ENCODE measurements at regions not wholly inside any gene's neighbourhood (a gene's known extent, or its start where the extent isn't known, plus 50 kb on each side); places are given as distances from the start of the nearest gene placed in this dataset.

DNA sequence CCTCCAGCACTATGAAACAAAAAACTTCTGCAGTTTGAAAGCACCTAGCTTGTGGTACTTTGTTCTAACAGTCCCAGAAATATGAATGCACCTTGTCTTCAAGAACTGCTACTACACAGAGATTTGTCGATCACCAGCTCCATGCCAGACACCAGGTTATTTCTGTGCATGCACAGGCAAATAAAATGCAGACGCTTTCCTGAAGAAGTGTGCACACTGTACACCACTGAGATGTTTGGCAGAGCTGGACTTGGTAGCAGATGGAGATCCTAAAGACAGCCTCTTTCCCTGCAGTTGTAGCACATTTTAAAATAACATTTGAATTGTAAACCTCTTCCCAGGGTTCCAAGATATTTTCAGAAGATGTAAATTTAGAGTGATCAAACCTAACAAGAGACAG, 730.0 kb downstream of the MTRR start:
- H3K4me1 Mint-ChIP-seq: no peaks in the 10 kb centered on the region
- no peak for ATAC-seq

GRCh38 chr5:8600843-8601242, 731.9 kb downstream of the MTRR start:
- Mint-ChIP-seq H3K27ac (no peak overlapping the region), H3K36me3 (no peaks in the 10 kb centered on the region), H3K9me3 (peaks cover 12 to 17% of the 10 kb centered on the region in 2 donors), H3K4me3 (no peak overlapping the region), H3K27me3 (ENCODE audit: low read depth in 2 of 2) (no peaks in the 10 kb centered on the region), H3K4me1 (no peaks in the 10 kb centered on the region)
- Histone ChIP-seq H3K9me3 (ENCODE audit: control insufficient read depth, insufficient read depth, low read length) (no peaks in the 10 kb centered on the region), H3K4me1 (ENCODE audit: control insufficient read depth, insufficient read depth, low read length) (no peaks in the 10 kb centered on the region), H3K36me3 (ENCODE audit: control insufficient read depth, insufficient read depth, low read length) (no peaks in the 10 kb centered on the region), H3K4me3 (ENCODE audit: low read length) (no peak overlapping the region), H3K27ac (ENCODE audit: low read length) (no peak overlapping the region), H3K27me3 (ENCODE audit: control insufficient read depth, insufficient read depth, low read length) (no peaks in the 10 kb centered on the region)
- intact Hi-C loops (cut with micrococcal nuclease): no loop called here
- TF ChIP-seq, protein P1, sequence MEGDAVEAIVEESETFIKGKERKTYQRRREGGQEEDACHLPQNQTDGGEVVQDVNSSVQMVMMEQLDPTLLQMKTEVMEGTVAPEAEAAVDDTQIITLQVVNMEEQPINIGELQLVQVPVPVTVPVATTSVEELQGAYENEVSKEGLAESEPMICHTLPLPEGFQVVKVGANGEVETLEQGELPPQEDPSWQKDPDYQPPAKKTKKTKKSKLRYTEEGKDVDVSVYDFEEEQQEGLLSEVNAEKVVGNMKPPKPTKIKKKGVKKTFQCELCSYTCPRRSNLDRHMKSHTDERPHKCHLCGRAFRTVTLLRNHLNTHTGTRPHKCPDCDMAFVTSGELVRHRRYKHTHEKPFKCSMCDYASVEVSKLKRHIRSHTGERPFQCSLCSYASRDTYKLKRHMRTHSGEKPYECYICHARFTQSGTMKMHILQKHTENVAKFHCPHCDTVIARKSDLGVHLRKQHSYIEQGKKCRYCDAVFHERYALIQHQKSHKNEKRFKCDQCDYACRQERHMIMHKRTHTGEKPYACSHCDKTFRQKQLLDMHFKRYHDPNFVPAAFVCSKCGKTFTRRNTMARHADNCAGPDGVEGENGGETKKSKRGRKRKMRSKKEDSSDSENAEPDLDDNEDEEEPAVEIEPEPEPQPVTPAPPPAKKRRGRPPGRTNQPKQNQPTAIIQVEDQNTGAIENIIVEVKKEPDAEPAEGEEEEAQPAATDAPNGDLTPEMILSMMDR (IDR thresholded peaks at IDR 0.05): no peak
- ATAC-seq (no peak), DNase-seq (no peak)

More for the DNA sequence above, 730.0 kb downstream of the MTRR start:
- no peak overlapping the region for H3K27ac Mint-ChIP-seq
- intact Hi-C loops (cut with micrococcal nuclease): no loop called here
- WGBS (ENCODE audit: insufficient coverage): 94% methylated on average over 2 of the region's 2 CpGs
- H3K4me3 ChIP-seq (ENCODE audit: low read length): no peak overlapping the region
- TF ChIP-seq, protein P1 (IDR thresholded peaks at IDR 0.05): no peak
- no peaks in the 10 kb centered on the region for H3K27me3 ChIP-seq (ENCODE audit: control insufficient read depth, insufficient read depth, low read length)
- no peak overlapping the region for H3K27ac ChIP-seq (ENCODE audit: low read length)
- H3K27me3 Mint-ChIP-seq (ENCODE audit: low read depth in 2 of 2): no peaks in the 10 kb centered on the region
- no peaks in the 10 kb centered on the region for H3K36me3 ChIP-seq (ENCODE audit: control insufficient read depth, insufficient read depth, low read length)
- H3K4me3 Mint-ChIP-seq: no peak overlapping the region
- H3K9me3 ChIP-seq (ENCODE audit: control insufficient read depth, insufficient read depth, low read length): no peaks in the 10 kb centered on the region
- peaks cover 9 to 17% of the 10 kb centered on the region in 2 donors for H3K9me3 Mint-ChIP-seq
- no peaks in the 10 kb centered on the region for H3K4me1 ChIP-seq (ENCODE audit: control insufficient read depth, insufficient read depth, low read length)
- no peaks in the 10 kb centered on the region for H3K36me3 Mint-ChIP-seq
- no peak for DNase-seq

GRCh38 chr5:8601831-8602354, 732.9 kb downstream of the MTRR start:
- TF ChIP-seq, protein P1 (IDR thresholded peaks at IDR 0.05): no peak
- 94% methylated on average over 8 of the region's 8 CpGs for WGBS (ENCODE audit: insufficient coverage)
- no peaks in the 10 kb centered on the region for H3K9me3 ChIP-seq (ENCODE audit: control insufficient read depth, insufficient read depth, low read length)
- no peaks in the 10 kb centered on the region for H3K27me3 ChIP-seq (ENCODE audit: control insufficient read depth, insufficient read depth, low read length)
- intact Hi-C loops (cut with micrococcal nuclease): no loop called here
- no peak overlapping the region for H3K27ac ChIP-seq (ENCODE audit: low read length)
- H3K9me3 Mint-ChIP-seq: peaks cover 15 to 17% of the 10 kb centered on the region in 2 donors
- DNase-seq: no peak
- no peaks in the 10 kb centered on the region for H3K36me3 Mint-ChIP-seq
- no peak overlapping the region for H3K27ac Mint-ChIP-seq
- H3K4me3 ChIP-seq (ENCODE audit: low read length): no peak overlapping the region
- no peaks in the 10 kb centered on the region for H3K4me1 Mint-ChIP-seq
- H3K4me3 Mint-ChIP-seq: no peak overlapping the region
- no peaks in the 10 kb centered on the region for H3K36me3 ChIP-seq (ENCODE audit: control insufficient read depth, insufficient read depth, low read length)
- no peaks in the 10 kb centered on the region for H3K4me1 ChIP-seq (ENCODE audit: control insufficient read depth, insufficient read depth, low read length)
- ATAC-seq: no peak
- H3K27me3 Mint-ChIP-seq (ENCODE audit: low read depth in 2 of 2): no peaks in the 10 kb centered on the region

DNA sequence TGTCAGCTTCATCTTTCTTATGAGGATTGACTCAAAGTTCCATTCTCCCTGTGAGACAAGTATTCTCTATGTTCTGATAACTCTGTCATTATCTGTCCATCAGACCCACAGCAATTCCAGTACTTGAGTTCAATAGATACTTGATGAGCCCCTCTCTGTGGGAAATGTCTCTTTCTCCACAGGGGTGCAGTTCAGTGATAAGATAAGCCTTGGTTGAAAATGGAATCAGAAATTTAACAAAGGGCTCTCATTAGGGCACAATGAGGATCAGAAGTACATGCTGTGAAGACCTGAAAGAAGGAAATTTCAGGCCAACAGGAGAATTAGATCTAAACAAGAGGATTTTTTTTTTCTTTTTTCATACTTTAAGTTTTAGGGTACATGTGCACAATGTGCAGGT, 737.3 kb downstream of the MTRR start:
- ATAC-seq: no peak
- Histone ChIP-seq H3K9me3 (ENCODE audit: control insufficient read depth, insufficient read depth, low read length) (no peaks in the 10 kb centered on the region), H3K36me3 (ENCODE audit: control insufficient read depth, insufficient read depth, low read length) (no peaks in the 10 kb centered on the region), H3K27me3 (ENCODE audit: control insufficient read depth, insufficient read depth, low read length) (no peaks in the 10 kb centered on the region), H3K4me1 (ENCODE audit: control insufficient read depth, insufficient read depth, low read length) (no peaks in the 10 kb centered on the region), H3K27ac (ENCODE audit: low read length) (no peak overlapping the region), H3K4me3 (ENCODE audit: low read length) (no peak overlapping the region)
- Mint-ChIP-seq H3K27ac (no peak overlapping the region), H3K27me3 (ENCODE audit: low read depth in 2 of 2) (no peaks in the 10 kb centered on the region), H3K9me3 (peaks cover 9% of the 10 kb centered on the region in 2 donors), H3K4me3 (no peak overlapping the region), H3K4me1 (no peaks in the 10 kb centered on the region), H3K36me3 (no peaks in the 10 kb centered on the region)
- intact Hi-C loops (cut with micrococcal nuclease): no loop called here
- TF ChIP-seq, protein P1 (IDR thresholded peaks at IDR 0.05): no peak
- no peak for DNase-seq

Data from natural killer cell (primary cell).